LNCAP (cell line): ENCODE measurements at regions not wholly inside any gene's neighbourhood (a gene's known extent, or its start where the extent isn't known, plus 50 kb on each side); places are given as distances from the start of the nearest gene placed in this dataset.

Experiments used
- CTCF ChIP-seq: fragments of 450-650 bp; IDR thresholded peaks from 2 replicates; pipeline ENCODE4 v1.5.1; 2017; ENCODE audit warnings: mild to moderate bottlenecking

DNA sequence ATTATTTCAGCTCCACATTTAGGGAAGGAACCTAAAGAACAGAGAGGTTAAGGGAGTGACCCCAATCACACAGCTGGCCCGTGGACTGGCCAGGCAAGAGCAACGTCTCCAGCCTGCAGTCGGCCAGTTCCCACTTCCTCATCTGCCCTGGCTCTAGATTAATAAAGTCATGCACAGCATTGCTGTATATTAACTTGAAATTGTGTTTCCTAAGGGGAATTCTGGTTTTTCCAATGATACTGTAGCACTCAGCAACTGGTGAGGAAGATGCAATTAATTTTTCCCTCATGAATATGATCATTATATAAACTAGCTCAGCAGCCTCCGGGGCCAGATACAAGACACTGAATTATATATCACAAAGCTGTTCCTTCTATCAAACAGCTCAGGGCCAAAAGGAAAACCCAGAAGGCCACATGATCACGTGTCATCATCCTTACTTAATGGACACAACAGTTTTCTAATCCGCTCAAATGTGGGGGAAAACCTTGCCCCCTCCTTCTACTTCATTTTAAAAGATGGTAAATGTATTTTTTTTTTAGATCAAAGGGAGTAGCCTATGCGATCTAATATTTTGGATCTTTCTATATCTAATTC is 295.3 kb upstream of the PRKCQ start:
- TF ChIP-seq CTCF = no peak

GRCh38 chr10:6871128-6871527 is 291.1 kb upstream of the PRKCQ start:
- no peak for TF ChIP-seq CTCF

DNA sequence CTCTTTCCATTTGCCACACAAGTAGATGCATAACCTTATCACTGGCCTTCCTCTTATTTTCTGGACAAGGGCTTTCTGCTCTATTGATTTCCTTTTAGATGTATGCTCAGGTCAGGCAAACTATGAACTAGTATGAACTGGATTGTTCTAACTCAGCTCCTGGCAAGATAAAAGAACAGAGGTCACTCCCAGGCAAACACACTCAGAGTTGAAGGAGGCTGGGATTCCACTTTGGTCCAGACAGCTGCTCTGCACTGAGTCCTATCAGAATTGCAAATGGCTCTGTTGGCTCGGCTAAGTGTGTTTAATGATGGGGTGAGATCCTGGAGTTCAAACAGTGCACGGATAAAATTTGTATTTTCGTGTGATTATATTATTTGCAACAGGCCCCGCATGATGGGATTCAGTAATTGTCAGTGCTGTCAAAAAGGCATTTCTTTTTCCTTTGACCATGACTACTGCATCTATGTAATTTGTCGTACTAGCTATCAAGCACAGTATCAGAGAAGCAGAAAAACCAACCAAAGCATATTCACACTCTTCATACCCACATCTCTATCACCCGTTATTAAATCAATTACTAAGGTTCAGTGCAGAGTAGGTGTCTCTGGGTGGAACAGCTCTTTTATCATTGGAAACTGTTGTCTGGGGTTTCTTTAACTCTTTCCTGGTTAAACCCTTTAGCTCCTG is 288.1 kb upstream of the PRKCQ start:
- no peak for TF ChIP-seq CTCF

DNA sequence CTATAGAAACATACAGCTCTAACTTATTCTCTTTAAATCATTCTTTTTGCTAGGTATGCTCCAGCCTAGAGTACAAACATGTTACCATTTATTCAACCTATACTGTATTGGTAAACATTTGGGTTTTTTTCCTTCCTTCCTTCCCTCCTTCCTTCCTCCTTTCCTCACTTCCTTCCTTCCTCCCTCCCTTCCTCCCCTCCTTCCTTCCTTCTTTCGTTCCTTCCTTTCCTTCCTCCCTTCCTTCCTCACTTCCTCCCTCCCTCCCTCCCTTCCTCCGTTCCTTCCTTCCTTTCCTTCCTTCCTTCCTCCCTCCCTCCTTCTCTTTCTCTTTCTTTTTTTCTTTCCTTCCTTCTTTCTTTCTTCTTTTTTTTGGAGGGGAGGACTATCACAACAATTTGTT is 286.7 kb upstream of the PRKCQ start:
- TF ChIP-seq CTCF = no peak

- TF ChIP-seq CTCF = no peak
These were observed 284.1 kb upstream of the PRKCQ start for GRCh38 chr10:6864142-6864541.

DNA sequence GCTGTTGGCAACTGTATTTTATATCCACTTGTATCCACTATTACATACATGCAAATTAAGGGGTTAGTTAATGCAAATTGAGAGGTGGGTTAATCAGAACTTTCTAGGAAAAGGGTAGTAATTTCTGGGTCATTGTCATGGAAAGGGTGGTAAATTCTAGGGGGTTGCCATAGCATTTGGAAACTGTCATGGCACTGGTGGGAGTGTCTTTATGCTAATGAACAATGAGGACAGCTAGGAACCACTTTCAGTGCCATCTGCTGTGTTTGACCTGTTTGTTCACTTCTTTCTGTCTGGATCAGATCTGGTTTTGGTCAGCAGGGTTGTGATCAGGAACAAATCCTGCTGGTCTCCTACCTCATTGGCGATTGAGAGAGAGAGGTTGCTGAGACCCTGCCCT is 283.3 kb upstream of the PRKCQ start:
- TF ChIP-seq CTCF = no peak

GRCh38 chr10:6850452-6850851 is 270.4 kb upstream of the PRKCQ start:
- no peak for TF ChIP-seq CTCF
